HFFc6 (cell line): ENCODE measurements at regions not wholly inside any gene's neighbourhood (a gene's known extent, or its start where the extent isn't known, plus 50 kb on each side); places are given as distances from the start of the nearest gene placed in this dataset.
A peak's percentile ranks its signal among the peaks of the same experiment; 100 is the strongest.

ENCODE experiments used
- DNase-seq: peaks from one replicate; pipeline ENCODE4 v3.0.0-alpha.2; 2018
- H3K27ac Mint-ChIP-seq: 2 replicates; pipeline ENCODE4 v1.8.0; 2020; ENCODE audit warnings: mild to moderate bottlenecking, mixed read lengths
- H3K27me3 Mint-ChIP-seq: 2 replicates; pipeline ENCODE4 v1.8.0; 2021; ENCODE audit warnings: mild to moderate bottlenecking, moderate library complexity, mixed read lengths; ENCODE audit not compliant: insufficient read depth
- H3K36me3 Mint-ChIP-seq: 2 replicates; pipeline ENCODE4 v1.8.0; 2021; ENCODE audit warnings: low read depth, mixed read lengths
- H3K4me1 Mint-ChIP-seq: 2 replicates; pipeline ENCODE4 v1.8.0; 2020; ENCODE audit warnings: low read depth, mixed read lengths
- H3K4me3 Mint-ChIP-seq: 2 replicates; pipeline ENCODE4 v1.8.0; 2020; ENCODE audit warnings: mild to moderate bottlenecking, moderate library complexity, mixed read lengths
- H3K9me3 Mint-ChIP-seq: 2 replicates; pipeline ENCODE4 v1.8.0; 2020; ENCODE audit warnings: mild to moderate bottlenecking, mixed read lengths
- CTCF ChIP-seq: fragments of 200-600 bp; sonication (generic); IDR thresholded peaks from 2 replicates; pipeline ENCODE4 v1.5.0; 2021; ENCODE audit warnings: antibody characterized with exemption, mild to moderate bottlenecking

- Mint-ChIP-seq H3K4me1 (peaks cover 53% of the 10 kb centered on the region), H3K27ac (peak overlapping the region; percentile 83), H3K9me3 (0 out of 2 replicates have a peak, but pooled peaks cover 4% of the 10 kb centered on the region), H3K4me3 (no peak overlapping the region), H3K27me3 (no peaks in the 10 kb centered on the region), H3K36me3 (peaks cover 24% of the 10 kb centered on the region)
- DNase-seq, result no peak
- TF ChIP-seq CTCF, result no peak
Observed at GRCh38 chr5:57834829-57835608, 352.4 kb upstream of the ACTBL2 start.

DNA sequence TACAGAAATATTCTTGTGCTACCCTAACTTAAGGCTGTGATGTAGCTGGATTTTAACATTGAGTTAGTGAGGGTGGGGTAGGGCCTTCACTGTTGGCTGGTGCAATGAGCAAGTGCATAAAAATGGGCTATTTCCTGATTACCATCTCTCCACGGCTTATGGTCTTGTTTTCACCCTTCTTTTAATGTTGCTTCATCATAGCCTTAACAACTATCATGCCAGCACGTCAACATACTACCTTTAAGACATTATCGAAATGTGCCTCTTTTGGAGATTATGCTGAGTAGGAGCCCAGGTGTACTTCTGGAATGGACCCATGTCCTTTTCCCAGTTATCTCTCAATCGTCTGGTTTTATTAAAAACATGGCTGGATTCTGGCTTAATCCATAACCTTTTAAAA, 350.9 kb upstream of the ACTBL2 start:
- H3K4me1 Mint-ChIP-seq, result peaks cover 38% of the 10 kb centered on the region
- no peak overlapping the region for H3K4me3 Mint-ChIP-seq
- H3K27me3 Mint-ChIP-seq, result no peaks in the 10 kb centered on the region
- DNase-seq, result no peak
- H3K9me3 Mint-ChIP-seq, result 0 out of 2 replicates have a peak, but pooled peaks cover 4% of the 10 kb centered on the region
- H3K27ac Mint-ChIP-seq, result peak overlapping the region; percentile 74
- TF ChIP-seq CTCF, result no peak
- H3K36me3 Mint-ChIP-seq, result peaks cover 24% of the 10 kb centered on the region

- no peak overlapping the region for H3K4me3 Mint-ChIP-seq
- H3K27ac Mint-ChIP-seq, result peak overlapping the region; percentile 74
- H3K27me3 Mint-ChIP-seq, result no peaks in the 10 kb centered on the region
- peaks cover 18% of the 10 kb centered on the region for H3K36me3 Mint-ChIP-seq
- peaks cover 32% of the 10 kb centered on the region for H3K4me1 Mint-ChIP-seq
- DNase-seq, result no peak
- H3K9me3 Mint-ChIP-seq, result 0 out of 2 replicates have a peak, but pooled peaks cover 4% of the 10 kb centered on the region
- TF ChIP-seq CTCF, result no peak
Observed at GRCh38 chr5:57832875-57833274, 350.3 kb upstream of the ACTBL2 start.

DNA sequence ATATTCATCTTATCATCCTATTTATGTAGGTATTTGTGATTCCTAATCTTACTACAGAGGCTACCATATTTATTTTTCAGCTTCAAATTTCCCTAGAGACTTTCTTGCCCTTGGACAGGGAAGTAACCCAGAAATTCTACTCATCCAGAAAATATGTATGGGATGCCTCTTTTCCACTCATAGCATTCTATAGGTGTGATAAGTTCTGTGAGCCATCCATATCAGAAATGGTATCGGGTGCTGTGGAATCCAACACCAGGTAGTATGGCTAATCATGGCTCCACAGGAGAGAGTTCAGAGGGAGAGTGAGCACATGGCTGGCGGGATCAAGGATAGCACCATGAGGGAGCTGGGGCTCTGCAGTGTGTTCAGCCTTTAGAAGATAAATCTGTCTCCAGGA, 349.3 kb upstream of the ACTBL2 start:
- H3K4me1 Mint-ChIP-seq, result peaks cover 22% of the 10 kb centered on the region
- no peak overlapping the region for H3K4me3 Mint-ChIP-seq
- no peak for TF ChIP-seq CTCF
- H3K27ac Mint-ChIP-seq, result peak overlapping the region; percentile 56; the same call in 1 of the 2 replicates
- H3K27me3 Mint-ChIP-seq, result no peaks in the 10 kb centered on the region; the same call in 1 of the 2 replicates
- no peak for DNase-seq
- no peaks in the 10 kb centered on the region for H3K9me3 Mint-ChIP-seq
- peaks cover 8% of the 10 kb centered on the region for H3K36me3 Mint-ChIP-seq

DNA sequence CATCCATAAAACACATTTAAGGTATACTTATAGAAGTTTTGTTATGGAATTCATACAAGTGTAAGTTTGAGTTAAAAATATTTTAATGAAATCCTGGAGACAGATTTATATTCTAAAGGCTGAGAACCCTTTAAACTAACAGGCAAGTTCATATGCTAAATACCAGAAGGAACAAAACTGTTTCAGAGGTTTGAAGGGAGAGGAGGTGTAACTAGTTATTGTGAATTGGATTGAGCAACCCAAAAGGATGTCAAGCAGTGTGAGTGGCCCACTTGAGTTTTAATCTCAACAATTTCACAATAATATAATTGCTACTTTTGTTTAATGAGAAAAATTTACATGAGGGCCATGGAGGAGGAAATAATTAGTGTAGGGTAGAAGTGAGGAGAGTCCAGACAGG, 348.5 kb upstream of the ACTBL2 start:
- no peaks in the 10 kb centered on the region for H3K9me3 Mint-ChIP-seq
- H3K4me3 Mint-ChIP-seq, result no peak overlapping the region
- H3K27ac Mint-ChIP-seq, result no peak overlapping the region
- DNase-seq, result no peak
- TF ChIP-seq CTCF, result no peak
- peaks cover 21% of the 10 kb centered on the region for H3K4me1 Mint-ChIP-seq
- H3K36me3 Mint-ChIP-seq, result no peaks in the 10 kb centered on the region; the same call in 1 of the 2 replicates
- H3K27me3 Mint-ChIP-seq, result no peaks in the 10 kb centered on the region; the same call in 1 of the 2 replicates
